Endothelial cell of umbilical vein (primary cell): ENCODE measurements at regions not wholly inside any gene's neighbourhood (a gene's known extent, or its start where the extent isn't known, plus 50 kb on each side); places are given as distances from the start of the nearest gene placed in this dataset.

ENCODE experiments used
- BruUV-seq: library from RNA; stranded (reverse); fragments of 400-500 nt; replicated peaks from 2 replicates; lab custom pipeline; 2021; lab: Mats Ljungman, UMichigan
- CTCF ChIA-PET: fragments of 300-600, 350-600 bp; sonication (Branson Sonifier 250); formaldehyde crosslinking; loops from one replicate; lab custom pipeline; 2021; ENCODE audit warnings: antibody characterized with exemption, inconsistent platforms; lab: Charles Lee
- POLR2A ChIA-PET: fragments of 300-600, 350-600 bp; sonication (Branson Sonifier 250); formaldehyde crosslinking; loops from one replicate; lab custom pipeline; 2021; ENCODE audit warnings: antibody characterized with exemption, inconsistent platforms; lab: Charles Lee
- DNase-seq: peaks from one replicate; pipeline ENCODE4 v3.0.0-alpha.2; 2011; ENCODE audit warnings: low read depth, low spot score
- FAIRE-seq: peaks from 2 replicates; lab custom pipeline; 2011; peaks lifted over from hg19 to GRCh38; lab: Jason Lieb, UNC
- H2AFZ ChIP-seq: 2 replicates; pipeline ENCODE4 v1.6.0; 2012; ENCODE audit warnings: low read depth, low read length, control low read depth, inconsistent platforms
- H3K27ac ChIP-seq: 2 replicates; pipeline ENCODE4 v1.5.1; 2011; ENCODE audit warnings: low read depth, mild to moderate bottlenecking, control low read depth, low read length, moderate library complexity; ENCODE audit not compliant: insufficient read depth
- H3K27me3 ChIP-seq, 2 experiments: 2 replicates each; pipeline versions ENCODE4 v1.6.0 to v1.6.1; 2011; ENCODE audit warnings: low read length in 2 of 2, mixed read lengths in 1 of 2; ENCODE audit not compliant: control insufficient read depth in 2 of 2, insufficient read depth in 2 of 2
- H3K36me3 ChIP-seq, 2 experiments: 2 replicates in 1 of 2; 3 replicates in 1 of 2; pipeline ENCODE4 v1.5.1; 2011; ENCODE audit warnings: low read length in 2 of 2, mild to moderate bottlenecking in 1 of 2, moderate library complexity in 1 of 2; ENCODE audit not compliant: control insufficient read depth in 2 of 2, insufficient read depth in 2 of 2; ENCODE audit errors: extremely low read depth in 1 of 2
- H3K4me1 ChIP-seq: 3 replicates; pipeline ENCODE4 v1.5.1; 2011; ENCODE audit warnings: mild to moderate bottlenecking, low read length; ENCODE audit not compliant: control insufficient read depth, insufficient read depth; ENCODE audit errors: extremely low read depth
- H3K4me2 ChIP-seq: 2 replicates; pipeline ENCODE4 v1.6.1; 2011; ENCODE audit warnings: low read length, control low read depth, mixed read lengths; ENCODE audit not compliant: insufficient read depth
- H3K4me3 ChIP-seq, 3 experiments: fragments of 200-600 bp in 1 of 3; sonication (generic), shearing (Covaris generic) in 1 of 3; replicated peaks in 1 of 3; 2 replicates each; pipeline ENCODE4 v1.5.1; 2011 to 2016; ENCODE audit warnings: control low read depth in 3 of 3, low read length in 3 of 3, mild to moderate bottlenecking in 2 of 3, inconsistent platforms in 1 of 3, low read depth in 1 of 3, moderate library complexity in 1 of 3; ENCODE audit not compliant: insufficient read depth in 1 of 3
- H3K79me2 ChIP-seq: 2 replicates; pipeline ENCODE4 v1.6.0; 2012; ENCODE audit warnings: low read length, inconsistent platforms; ENCODE audit not compliant: control insufficient read depth, insufficient read depth
- H3K9ac ChIP-seq: replicated peaks from 2 replicates; pipeline ENCODE3; 2011; ENCODE audit warnings: low read length, control low read depth; ENCODE audit not compliant: insufficient read depth; ENCODE audit errors: extremely low read depth
- H3K9me1 ChIP-seq: replicated peaks from 3 replicates; pipeline ENCODE4 v1.6.0; 2011; ENCODE audit warnings: mild to moderate bottlenecking, low read length; ENCODE audit not compliant: control insufficient read depth, insufficient read depth; ENCODE audit errors: extremely low read depth
- H3K9me3 ChIP-seq: replicated peaks from 2 replicates; pipeline ENCODE4 v1.5.1; 2012; ENCODE audit warnings: low read length, inconsistent platforms; ENCODE audit not compliant: control insufficient read depth, insufficient read depth
- H4K20me1 ChIP-seq: replicated peaks from 2 replicates; pipeline ENCODE3; 2011; ENCODE audit warnings: mild to moderate bottlenecking, low read length; ENCODE audit not compliant: control insufficient read depth, insufficient read depth; ENCODE audit errors: extremely low read depth
- CTCF ChIP-seq, 2 donors: IDR thresholded peaks; 1 replicate in 1 of 2; 2 replicates in 1 of 2; pipeline ENCODE4 v1.5.1; 2011; ENCODE audit warnings: low read length in 2 of 2, mild to moderate bottlenecking in 2 of 2, moderate library complexity in 2 of 2, control low read depth in 1 of 2, inconsistent platforms in 1 of 2, low read depth in 1 of 2; ENCODE audit not compliant: insufficient read depth in 1 of 2; ENCODE audit errors: extremely low read depth in 1 of 2
- EZH2 ChIP-seq: IDR thresholded peaks from 2 replicates; pipeline ENCODE4 v1.6.1; 2012; ENCODE audit warnings: borderline replicate concordance, low read depth, mild to moderate bottlenecking, moderate library complexity, low read length, inconsistent platforms; ENCODE audit not compliant: severe bottlenecking
- FOS ChIP-seq: IDR thresholded peaks from 2 replicates; pipeline ENCODE4 v1.6.1; 2011; ENCODE audit warnings: mild to moderate bottlenecking, low read length, moderate library complexity, borderline replicate concordance; ENCODE audit not compliant: insufficient read depth
- GATA2 ChIP-seq: IDR thresholded peaks from 2 replicates; pipeline ENCODE4 v1.7.0; 2011; ENCODE audit warnings: low read depth, mild to moderate bottlenecking, moderate library complexity, mixed read lengths, low read length; ENCODE audit not compliant: insufficient read length, insufficient read depth
- JUN ChIP-seq: IDR thresholded peaks from 2 replicates; pipeline ENCODE4 v1.6.1; 2011; ENCODE audit warnings: borderline replicate concordance, low read depth; ENCODE audit not compliant: insufficient read length, insufficient read depth
- MAX ChIP-seq: IDR thresholded peaks from 2 replicates; pipeline ENCODE4 v1.6.1; 2011; ENCODE audit not compliant: insufficient read depth, insufficient read length
- MYC ChIP-seq: IDR thresholded peaks from one replicate; pipeline ENCODE4 v1.6.1; 2011; ENCODE audit warnings: mild to moderate bottlenecking, low read depth, low read length
- POLR2A ChIP-seq: IDR thresholded peaks from 2 replicates; pipeline ENCODE4 v1.6.1; 2012; ENCODE audit warnings: low read depth, mild to moderate bottlenecking, control low read depth, low read length
- POLR2AphosphoS5 ChIP-seq: IDR thresholded peaks from 2 replicates; pipeline ENCODE4 v1.6.1; 2012; ENCODE audit warnings: low read depth, mild to moderate bottlenecking, control low read depth, low read length, moderate library complexity; ENCODE audit not compliant: insufficient read depth
- dilution Hi-C: fragments of 300-500 bp; cut with MboI; formaldehyde crosslinking; loops from one replicate; pipeline ENCODE4 v1.15.0; 2019; ENCODE audit warnings: low sequenced_read_pairs; ENCODE audit not compliant: extremely low pct_ligation_motif_present
- intact Hi-C: fragments of 100-400 bp; cut with micrococcal nuclease; formaldehyde crosslinking; loops from one replicate; pipeline ENCODE4 v1.10.0; 2022

GRCh38 chr14:53218161-53218560, 65.0 kb upstream of the DDHD1 start:
- intact Hi-C loops (loop anchor here (1.0 to 10.0 kb wide), 2 partner anchors 46 to 1127 kb away; no protein-coding TSS in a partner anchor), dilution Hi-C loops (no loop called here)
- H2AFZ ChIP-seq, result peak overlapping the region; percentile 83
- FAIRE-seq (no peak), DNase-seq (no peak)
- H3K79me2 ChIP-seq, result no peaks in the 10 kb centered on the region
- BruUV-seq, result no TSS peak
- H4K20me1 ChIP-seq, result no peaks in the 10 kb centered on the region
- no peak overlapping the region for H3K27ac ChIP-seq
- H3K4me2 ChIP-seq, result peak overlapping the region; percentile 57
- H3K9me1 ChIP-seq, result no peaks in the 10 kb centered on the region
- no peaks in the 10 kb centered on the region for H3K4me1 ChIP-seq
- ChIA-PET CTCF (interaction anchor here (0.6 to 2.8 kb wide), 21 partner anchors 12 to 1138 kb away, joined by 3 to 15 read pairs (median 3); partner anchors contain the start of gene DDHD1), POLR2A (interaction anchor here (0.6 kb wide), 1 partner anchor 1135 kb away, joined by 3 read pairs; no protein-coding TSS in a partner anchor)
- peak overlapping the region; percentile 47 for H3K9ac ChIP-seq
- H3K9me3 ChIP-seq, result no peaks in the 10 kb centered on the region
- no peak for TF ChIP-seq FOS
- TF ChIP-seq GATA2, result no peak
- TF ChIP-seq CTCF (IDR thresholded peaks at IDR 0.05; ENCODE audit: extremely low read depth in 1 of 2, insufficient read depth in 1 of 2, low read depth in 1 of 2, low read length in 2 of 2), result no peak
- no peak for TF ChIP-seq EZH2
- no peak for TF ChIP-seq MAX
- TF ChIP-seq JUN, result no peak
- TF ChIP-seq MYC, result no peak
- TF ChIP-seq POLR2AphosphoS5, result no peak
- no peak for TF ChIP-seq POLR2A
- H3K36me3 ChIP-seq, result no peaks in the 10 kb centered on the region
- peak overlapping the region in 2 of 3 experiments; percentile 22 to 69 for H3K4me3 ChIP-seq
- H3K27me3 ChIP-seq, result no peaks in the 10 kb centered on the region
